Cerebellar cortex (tissue), 1 donor: ENCODE measurements at regions not wholly inside any gene's neighbourhood (a gene's known extent, or its start where the extent isn't known, plus 50 kb on each side); places are given as distances from the start of the nearest gene placed in this dataset.
A peak's percentile ranks its signal among the peaks of the same experiment; 100 is the strongest.
"Not testable (repeated sequence)": the region's sequence is repeated elsewhere in the genome, so short reads cannot be mapped to it uniquely, and the experiment has no call there.

Experiments used
- DNase-seq: peaks from one replicate; pipeline ENCODE4 v3.0.0-alpha.2; 2015; ENCODE audit warnings: low spot score

DNA sequence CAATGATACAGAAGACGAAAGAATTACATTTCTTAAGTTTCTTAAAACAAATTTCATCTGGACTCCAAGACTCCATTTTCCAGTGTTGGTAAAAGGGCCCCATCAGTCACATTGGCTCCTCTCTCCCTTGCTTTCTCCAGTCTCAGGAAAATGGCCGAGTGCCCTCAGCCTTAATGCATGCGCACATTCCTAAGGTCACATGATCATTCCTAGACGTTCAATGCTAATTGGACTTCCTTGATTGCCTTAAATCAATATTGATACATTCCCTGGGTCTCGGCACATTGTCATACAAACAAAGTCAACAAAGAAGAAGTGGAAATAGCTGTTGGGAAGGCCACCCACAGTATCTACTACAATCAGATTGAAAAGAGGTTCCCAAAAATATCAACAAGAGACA is 413.6 kb upstream of the GRAMD2B start:
- DNase-seq: no peak

DNA sequence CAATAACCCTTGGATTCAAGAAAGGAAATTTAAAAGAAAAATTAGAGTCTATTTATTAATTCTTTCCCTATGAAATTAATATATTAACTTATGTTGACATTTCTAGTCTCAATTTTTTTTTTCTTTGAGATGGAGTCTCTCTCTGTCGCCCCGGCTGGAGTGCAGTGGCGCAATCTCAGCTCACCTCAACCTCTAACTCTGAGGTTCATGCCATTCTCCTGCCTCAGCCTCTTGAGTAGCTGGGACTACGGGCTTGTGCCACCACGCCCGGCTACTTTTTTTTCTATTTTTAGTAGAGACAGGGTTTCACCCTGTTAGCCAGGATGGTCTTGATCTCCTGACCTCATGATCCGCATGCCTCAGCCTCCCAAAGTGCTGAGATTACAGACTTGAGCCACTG is 411.7 kb upstream of the GRAMD2B start:
- not testable (repeated sequence) for DNase-seq

DNA sequence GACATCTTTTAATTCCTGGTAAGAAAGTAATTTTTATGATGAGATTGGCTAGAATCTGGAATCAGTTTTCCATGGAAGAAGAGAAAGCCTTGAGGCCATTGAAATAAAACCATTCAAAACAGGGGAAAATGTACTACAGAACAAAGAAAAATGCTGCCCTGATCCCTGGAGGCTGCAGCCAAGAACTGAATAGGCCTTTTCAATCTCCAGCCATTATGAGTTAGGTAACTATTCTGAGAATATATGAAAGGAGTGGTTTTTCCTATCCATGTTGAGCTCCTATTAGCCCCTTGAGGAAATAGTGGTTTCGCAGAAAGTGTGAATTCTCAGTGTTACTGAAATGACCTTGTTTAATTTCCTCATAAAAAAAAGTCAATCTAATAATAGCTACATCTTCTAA is 408.5 kb upstream of the GRAMD2B start:
- no peak for DNase-seq

DNA sequence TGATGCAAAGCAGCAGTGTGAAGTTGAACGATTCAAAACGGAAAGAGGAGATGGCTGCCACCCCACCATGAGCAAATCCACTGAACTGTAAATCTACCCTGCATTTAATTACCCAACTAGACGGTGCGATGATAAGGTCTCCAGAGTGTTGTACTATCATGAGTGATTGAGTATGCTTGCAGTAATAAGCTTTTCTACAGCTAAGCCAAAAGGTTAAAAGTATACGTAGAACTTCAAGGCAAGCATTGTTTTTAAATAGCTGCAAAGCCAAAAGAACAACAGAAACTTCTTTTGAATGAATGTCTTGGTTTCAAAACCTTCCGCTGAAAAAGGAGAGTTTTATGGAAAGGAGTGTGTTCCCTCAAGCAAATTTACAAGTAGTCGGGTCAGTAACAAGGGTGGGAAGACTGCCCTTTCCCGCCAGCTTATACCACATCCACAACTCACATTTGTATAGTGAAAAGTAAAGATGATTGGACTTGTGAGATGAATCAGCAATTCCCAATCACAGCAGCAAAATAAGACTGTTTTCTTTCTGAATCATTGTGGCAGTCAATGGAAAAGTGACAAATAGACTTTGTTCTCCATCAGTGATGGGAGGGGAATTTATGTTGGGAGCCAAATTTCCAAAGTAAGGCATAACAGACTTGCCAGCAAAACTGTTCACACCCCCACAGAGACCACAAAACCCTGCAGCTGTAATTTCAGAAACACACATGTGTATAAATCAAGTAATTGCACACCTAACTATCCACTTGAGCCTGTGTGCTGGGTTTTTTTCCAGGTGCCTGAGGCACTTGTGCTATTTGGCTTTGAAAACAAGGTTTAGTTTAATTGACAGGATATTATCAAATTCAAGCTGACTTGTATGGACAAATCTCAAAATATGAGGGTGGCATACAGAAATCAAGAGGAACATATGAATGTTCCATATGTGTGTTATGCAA is 407.7 kb upstream of the GRAMD2B start:
- no peak for DNase-seq

DNA sequence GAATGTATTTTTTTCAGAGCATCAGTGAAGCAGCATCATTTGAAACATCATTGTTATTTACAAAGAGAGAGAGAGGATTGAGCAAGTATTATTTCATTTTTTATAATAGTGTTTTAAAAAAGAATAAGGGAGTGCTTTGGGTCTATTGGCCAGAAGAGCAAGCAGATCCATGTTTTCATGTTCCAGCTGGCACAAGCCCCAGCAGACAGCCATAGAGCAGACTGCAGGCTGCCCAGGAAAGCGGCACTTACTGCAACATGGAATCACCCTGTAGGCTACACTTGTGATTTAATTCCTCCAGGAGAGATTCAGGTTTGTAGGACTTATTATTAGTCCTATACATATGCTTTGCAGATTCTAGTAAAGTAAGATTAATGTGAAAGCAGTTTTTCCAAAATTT is 407.0 kb upstream of the GRAMD2B start:
- DNase-seq: peak; percentile 81

DNA sequence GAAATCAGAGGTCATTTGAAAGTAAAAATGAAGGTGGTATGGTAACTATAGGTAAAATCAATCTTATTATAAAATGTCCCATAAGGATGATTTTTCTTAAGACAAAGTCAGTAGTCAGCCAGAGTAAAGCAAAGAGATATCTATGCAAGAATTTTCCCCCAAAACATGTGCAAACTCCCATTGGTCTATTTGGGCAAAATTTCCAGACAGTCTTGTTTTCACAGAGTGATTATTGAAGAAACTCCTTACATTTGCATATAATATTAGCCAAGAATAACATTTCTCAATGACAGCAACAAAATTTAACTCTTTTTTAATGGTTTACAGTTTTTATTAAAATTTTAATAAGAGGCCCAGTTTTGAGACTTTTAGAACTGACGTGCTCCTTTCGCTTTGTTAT is 406.1 kb upstream of the GRAMD2B start:
- DNase-seq: no peak

DNA sequence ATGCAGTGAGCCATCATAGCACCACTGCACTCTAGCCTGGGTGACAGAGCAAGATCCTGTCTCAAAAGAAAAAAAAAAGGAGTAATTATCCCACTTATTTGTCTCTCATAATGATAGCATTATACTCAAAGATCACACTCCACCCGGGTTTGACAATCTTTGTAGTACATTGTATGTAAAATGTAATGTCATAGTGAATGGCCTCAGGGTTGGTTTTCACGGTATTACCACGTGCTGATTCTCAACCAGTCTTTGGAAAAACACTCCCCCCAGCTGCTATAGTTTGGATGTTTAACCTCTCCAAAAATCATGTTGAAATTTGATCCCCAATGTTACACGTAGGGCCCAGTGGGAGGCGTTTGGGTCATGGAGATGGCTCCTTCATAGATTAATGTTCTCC is 402.4 kb upstream of the GRAMD2B start:
- no peak for DNase-seq

DNA sequence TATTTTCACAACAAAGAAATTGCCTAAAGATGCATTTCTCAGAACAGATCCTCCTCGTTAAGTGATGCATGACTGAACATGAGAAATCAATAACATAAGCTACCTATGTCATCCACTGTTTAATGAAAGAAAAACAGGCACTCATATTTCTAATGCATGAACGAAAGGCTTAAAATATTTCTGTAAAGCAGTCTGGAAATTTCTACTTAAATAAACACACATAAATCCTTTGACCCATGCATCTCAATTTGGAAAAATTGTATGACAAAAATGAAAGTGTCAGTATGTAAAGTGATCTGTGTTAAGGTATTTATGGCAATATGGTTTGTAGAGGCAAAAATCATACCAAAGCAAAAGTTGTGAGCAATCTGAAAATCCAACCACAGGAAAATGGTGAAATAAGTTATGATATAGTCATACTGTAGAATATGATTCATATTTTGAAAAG is 399.2 kb upstream of the GRAMD2B start:
- DNase-seq: no peak

DNA sequence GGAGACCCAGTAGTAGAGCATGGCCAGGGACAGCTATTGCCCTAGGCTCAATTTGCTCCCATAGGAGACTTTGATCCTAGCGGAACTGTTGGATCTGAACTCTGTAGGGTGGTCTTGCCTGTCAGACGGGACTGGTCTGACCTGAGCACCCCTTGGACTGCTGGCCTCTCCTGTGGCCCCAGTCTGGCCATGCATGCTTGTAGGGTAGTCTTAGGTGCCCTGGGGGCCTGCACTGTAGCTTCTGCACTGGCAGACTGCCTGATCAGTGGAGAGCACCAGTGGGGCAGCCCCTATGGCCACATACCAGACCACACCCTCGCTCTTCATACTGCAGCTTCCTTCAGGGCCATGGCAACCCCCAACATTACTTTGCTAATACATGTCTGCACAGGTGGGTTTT is 396.1 kb upstream of the GRAMD2B start:
- no peak for DNase-seq

DNA sequence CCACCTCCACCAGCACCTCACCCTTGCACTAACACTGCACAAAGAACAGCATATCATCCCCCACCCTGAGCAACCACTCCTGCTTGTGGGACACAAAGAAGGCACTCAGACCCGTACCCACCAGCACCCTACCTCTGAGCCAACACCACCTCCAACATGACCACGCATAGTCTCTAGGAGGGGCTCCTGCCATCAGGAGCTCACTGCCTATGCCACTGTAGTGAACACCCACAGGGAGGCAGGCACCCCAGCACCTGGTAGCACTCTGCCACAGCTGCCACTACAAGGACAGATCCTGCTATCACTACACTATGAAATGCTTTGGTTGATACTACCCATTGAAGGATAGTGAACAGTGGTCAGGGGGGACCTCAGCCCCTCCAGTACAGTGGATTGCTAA is 395.6 kb upstream of the GRAMD2B start:
- no peak for DNase-seq

DNA sequence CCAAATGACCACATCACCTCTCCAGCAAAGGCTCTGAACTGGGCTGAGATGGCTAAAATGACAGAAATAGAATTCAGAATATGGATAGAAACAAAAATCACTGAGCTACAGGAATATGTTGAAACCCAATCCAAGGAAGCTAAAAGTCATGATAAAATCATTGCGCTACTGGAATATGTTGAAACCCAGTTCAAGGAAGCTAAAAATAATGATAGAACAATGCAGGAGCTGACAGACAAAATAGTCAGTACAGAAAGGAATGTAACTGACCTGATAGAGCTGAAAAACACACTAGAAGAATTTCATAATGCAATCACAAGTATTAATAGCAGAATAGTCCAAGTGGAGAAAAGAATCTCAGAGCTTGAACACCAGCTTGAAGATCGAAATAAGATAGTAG is 394.9 kb upstream of the GRAMD2B start:
- DNase-seq: no peak

DNA sequence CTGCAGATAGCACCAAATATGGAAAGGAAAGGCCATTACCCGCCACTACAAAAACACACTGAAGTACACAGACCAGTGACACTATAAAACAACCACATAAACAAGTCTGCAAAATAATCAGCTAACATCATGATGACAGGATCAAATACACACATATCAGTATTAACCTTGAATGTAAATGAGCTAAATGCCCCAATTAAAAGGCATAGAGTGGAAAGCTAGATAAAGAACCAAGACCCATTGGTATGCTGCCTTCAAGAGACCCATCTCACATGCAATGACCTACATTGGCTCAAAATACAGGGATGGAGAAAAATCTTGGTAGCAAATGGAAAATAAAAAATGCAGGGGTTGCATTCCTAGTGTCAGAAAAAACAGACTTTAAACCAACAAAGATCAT is 393.9 kb upstream of the GRAMD2B start:
- not testable (repeated sequence) for DNase-seq

DNA sequence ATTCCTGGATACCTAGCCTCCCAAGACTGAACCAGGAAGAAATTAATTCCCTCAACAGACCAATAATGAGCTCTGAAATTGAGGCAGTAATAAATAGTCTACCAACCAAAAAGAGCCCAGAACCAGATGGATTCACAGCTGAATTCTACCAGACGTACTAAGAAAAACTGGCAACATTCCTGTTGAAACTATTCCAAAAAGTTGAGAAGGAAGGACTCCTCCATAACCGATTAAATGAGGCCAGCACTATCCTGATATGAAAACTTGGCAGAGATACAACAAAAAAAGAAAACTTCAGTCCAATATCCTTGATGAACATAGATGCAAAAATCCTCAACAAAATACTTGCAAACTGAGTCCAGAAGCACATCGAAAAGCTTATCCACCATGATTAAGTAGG is 392.5 kb upstream of the GRAMD2B start:
- DNase-seq: no peak

DNA sequence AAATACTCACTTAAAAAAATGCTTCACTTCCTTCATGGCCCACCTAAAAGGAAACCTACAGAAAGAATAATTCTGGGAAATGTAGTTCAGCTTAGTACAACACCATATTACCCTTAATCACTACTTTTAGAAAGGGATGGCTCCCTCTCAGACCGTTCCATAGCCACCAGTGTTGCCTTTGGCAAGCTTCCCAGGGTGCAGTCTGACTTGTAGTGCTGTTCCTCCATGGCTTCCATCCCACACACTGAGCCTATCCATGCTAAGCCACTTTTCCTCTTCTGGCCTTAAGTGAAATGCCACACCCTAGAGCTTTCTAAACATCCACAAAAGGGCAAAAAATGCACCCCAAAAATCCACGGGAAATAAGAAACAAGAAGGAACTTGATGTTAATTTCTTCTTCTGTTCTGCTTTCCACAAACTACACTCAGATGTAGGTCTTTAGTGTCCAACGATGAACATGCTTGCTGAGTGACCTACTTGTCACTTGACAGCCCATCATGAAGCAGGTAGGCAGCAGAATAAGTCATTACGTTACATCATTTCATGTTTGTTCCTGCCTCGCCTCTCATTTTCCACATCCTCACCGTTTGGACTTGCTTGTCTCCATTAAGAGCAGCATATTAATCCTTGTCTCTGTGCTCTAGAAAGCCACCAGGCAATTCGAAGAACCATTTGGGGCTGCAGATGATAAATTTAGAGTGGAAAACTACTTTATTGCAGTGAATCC is 391.1 kb upstream of the GRAMD2B start:
- peak; percentile 29 for DNase-seq

DNA sequence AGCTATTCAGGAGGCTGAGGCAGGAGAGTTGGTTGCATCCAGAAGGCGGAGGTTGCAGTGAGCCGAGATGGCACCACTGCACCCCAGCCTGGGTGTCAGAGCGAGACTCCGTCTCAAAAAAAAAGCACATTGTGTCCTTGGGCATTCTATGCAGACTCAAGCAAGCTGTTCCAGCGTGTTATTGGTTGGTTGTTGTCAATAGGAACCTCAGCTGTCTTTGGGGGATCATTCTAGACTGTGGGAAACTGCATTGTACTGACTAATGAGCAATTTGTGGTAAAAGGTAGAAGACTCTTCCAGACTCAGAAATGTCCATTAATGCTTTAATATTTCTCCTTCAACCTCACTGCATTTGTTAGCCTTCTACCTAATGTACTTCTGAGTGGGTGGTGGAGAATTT is 379.5 kb upstream of the GRAMD2B start:
- DNase-seq: no peak

DNA sequence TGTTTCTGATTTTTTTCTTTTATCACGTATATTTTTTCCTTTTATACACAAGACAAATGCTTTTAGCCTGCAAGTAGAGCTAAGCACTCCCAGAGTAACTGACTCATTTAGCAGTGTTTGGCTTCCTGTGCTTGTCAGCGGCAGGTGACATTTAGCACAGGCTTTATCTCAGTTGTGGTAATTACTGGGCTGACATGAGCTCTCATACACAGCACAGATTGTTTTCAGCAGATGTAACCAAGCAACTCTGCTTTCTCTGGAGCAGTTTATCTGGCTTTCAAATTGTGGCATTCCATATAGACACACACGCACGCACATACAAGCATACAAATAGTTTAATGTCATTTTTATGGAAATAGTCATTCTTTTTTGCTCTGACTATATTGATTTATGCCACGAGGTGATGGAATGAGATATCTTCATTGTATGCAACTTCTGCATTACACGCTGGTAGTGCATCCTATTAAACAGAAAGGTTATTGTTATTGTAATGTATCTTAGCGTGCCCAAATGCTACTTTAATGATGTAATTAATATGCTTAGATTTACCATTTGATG is 379.0 kb upstream of the GRAMD2B start:
- peak; percentile 57 for DNase-seq

DNA sequence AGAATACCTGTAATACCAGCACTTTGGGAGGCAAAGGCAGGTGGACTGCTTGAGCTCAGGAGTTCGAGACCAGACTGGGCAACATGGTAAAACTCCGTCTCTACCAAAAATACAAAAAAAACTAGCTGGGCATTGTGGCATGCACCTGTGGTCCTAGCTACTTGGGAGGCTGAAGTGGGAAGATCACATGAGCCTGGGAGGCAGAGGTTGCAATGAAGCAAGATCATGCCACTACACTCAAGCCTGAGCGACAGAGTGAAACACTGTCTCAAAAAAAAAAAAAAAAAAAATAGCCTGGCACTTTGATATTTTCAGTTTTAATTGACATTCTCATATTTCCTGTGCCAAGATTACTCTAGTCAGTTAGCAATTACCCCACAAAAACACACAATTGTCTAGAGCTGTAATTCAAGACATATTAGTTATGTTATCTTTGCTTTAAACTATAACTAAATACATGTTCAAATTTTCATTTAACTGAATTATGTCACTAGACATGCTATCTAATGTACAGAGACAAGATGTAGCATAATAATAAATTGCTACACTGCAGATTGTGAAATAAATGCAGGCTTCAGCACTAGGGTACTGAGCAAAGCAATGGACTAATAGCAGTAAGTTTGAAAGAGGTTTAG is 378.2 kb upstream of the GRAMD2B start:
- DNase-seq: no peak

DNA sequence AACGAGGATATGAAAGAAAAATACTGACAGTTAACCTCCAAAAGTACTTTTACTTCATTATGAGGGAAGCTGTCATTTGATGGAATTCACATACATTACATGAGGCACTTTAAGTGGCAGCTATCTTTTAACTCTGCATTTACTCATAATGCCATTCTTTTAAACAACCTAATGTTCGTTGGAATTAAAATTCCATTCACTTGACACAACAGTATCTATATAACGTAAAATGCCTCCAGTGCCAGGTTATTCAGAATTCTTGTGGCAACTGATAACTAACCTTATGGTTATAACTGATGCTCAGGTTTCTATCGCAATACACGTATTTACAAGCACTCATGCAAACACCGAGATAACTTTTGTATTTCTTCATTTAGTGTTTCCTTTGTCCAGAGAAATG is 376.9 kb upstream of the GRAMD2B start:
- DNase-seq: no peak

DNA sequence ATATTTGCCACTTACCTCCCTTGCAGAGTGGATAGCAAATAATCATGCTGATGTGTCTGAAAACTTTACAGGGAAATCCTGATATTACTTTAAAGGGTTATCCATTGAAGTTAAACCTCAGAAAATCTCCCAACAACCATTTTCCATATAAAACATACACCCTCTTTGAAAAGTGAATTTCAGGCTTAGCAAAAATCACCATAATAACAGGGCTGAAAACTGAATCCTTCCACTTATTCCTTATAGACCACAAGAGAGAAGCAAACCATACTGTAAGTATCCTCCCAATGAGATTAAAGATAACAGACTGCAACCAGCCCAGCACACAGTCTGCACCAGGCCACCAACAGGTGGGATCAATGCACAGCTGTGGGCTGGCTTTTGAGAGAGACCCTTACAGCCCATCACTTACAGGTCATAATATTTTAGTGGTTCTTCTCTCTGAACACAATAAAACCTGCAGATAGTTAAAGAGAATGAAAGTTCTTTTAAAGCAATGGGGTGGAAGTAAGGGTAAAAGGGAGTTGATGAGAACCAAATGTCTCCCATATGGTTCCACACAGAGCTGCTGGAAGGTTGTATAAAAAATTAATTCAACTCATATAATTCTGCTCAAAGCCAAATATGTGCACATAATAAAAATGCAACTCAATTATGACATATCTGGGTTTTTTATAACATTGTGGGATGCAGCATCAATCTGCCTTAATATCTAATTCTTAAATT is 376.2 kb upstream of the GRAMD2B start:
- no peak for DNase-seq

DNA sequence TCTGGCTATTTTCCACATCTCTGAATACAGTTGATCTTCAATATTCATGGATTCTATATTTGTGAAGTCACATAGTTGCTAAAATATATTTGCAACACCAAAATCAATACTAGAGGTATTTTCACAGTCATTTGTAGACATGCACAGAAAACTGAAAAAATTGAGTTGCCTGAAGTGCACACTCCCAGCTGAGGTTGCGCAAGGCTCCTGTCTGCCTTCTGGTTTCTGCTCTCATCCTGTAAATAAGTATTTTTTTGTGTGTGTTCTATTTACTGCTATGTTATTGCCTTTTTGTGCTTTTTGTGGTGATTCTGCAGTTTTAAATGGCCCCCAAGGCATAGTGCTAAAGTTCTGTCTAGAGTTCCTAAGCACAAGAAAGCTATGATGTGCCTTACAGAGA is 371.1 kb upstream of the GRAMD2B start:
- DNase-seq: no peak

DNA sequence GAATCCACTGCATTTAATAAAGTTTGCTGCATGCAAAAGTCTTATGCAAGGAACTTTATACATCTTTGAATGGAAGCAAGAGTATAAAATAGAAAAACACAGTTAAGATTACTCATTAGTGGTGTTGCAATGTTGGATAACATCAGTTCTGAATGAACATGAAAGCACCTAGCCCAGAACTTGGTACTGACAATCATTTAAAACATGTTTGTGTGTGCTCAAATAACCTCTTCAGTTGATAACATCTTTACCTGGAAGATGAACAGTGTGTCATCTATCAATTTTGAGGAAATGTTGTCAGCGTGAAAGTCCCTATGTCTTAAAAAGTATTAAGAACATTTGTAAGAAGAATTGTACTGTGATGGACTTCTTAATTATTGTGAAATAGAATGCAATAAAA is 370.4 kb upstream of the GRAMD2B start:
- no peak for DNase-seq

DNA sequence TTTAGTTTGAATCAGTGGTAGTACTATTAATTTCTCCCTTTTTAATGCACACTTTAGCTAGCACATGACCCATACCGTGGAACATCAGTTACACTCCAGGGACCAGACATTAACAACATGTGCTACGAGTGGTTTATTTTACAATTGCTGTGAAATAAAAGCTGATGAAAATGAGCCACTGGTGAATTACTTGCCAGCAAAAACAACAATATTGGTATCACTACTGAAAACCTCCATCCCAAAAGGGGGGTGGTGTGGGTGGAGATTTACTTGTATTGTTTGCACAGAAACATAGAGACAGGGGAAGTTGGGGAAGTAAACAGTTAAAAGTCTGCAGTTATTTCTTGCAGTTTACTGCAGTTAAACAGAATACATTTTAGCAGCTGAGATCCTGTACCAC is 369.6 kb upstream of the GRAMD2B start:
- DNase-seq: no peak
